HG03521 (cell line): ENCODE measurements at regions not wholly inside any gene's neighbourhood (a gene's known extent, or its start where the extent isn't known, plus 50 kb on each side); places are given as distances from the start of the nearest gene placed in this dataset.
A peak's percentile ranks its signal among the peaks of the same experiment; 100 is the strongest.

Experiments used
- ATAC-seq: cut with Tn5 transposase; IDR thresholded peaks from one replicate; pipeline ENCODE4 v1.9.1; 2021; ENCODE audit warnings: mild to moderate bottlenecking, moderate library complexity; ENCODE audit not compliant: unreplicated experiment

DNA sequence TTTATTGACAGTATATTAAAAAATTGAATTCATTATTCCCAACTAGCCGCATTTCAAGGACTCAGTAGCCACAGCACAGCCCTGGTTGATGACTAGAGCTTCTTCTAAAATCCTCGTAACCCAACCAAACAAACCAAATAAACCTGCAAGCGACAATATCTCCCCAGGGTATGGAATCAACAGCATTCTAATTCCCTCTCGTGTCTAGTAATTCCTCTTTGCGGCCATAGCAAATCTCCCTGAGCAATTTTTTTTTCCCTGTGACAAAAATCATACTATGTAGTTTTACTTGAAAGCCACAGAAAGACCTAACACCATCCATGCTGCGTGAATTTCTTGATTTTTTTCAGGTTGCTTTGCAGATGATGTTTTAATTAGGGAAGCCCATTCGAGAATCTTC is 143.4 kb upstream of the MYOCD start:
- no peak for ATAC-seq

DNA sequence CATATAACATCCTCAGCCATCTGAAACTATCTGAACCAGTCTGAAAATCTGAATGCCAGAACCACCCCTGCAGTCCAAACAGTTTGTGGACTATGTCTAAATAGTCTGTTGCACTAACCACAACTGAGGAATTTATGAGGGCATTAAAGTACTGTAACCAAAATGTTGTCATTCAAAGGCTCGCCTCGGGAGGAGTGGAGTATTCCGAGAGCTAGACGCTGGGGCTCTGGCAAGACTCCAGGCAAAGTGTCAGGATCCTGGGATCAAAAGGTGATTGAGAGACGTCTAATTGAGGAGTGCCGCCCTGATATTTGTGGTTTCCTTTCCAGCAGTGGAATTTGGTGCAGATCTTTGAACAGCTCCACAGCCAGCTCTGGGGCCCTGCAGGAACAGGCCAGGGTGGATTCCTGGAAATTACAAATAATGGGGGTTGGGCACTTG is 142.9 kb upstream of the MYOCD start:
- no peak for ATAC-seq

DNA sequence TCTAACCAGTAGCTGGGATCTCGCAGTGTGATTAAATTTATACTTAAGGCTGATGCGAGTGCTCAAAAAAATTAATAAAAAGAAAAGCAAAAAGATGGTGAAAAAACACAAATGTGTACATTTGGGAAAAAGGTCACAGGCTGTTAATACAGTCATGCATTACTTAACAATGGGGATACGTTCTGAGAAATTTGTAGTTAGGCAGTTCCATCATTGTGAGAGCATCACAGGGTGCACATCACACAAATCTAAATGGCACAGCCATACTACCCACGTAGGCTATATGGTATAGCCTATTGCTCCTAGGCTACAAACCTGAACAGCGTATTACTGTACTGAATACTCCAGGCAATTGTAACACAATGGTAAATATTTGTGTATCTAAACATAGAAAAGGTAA is 142.4 kb upstream of the MYOCD start:
- ATAC-seq, result no peak

DNA sequence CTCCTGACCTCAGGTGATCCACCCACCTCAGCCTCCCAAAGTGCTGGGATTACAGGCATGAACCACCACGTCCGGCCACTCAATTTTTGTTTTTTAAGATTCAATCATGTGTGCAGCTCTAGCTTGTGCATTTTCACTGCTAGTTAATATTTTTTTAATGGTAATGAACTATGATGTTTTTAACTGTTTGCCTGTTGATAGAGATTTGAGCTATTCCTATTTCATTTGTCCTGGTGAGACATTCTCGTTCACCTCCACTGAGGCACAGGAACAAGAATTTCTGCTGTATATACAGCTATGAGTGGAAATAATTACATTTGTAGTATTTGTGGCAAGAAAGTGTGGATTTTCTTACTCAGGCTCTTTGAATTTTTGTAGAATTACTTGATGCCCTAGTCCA is 137.7 kb upstream of the MYOCD start:
- no peak for ATAC-seq

GRCh38 chr17:12530161-12530560 is 135.5 kb upstream of the MYOCD start:
- no peak for ATAC-seq

GRCh38 chr17:12536021-12536420 is 129.7 kb upstream of the MYOCD start:
- no peak for ATAC-seq

GRCh38 chr17:12536472-12536871 is 129.2 kb upstream of the MYOCD start:
- no peak for ATAC-seq

DNA sequence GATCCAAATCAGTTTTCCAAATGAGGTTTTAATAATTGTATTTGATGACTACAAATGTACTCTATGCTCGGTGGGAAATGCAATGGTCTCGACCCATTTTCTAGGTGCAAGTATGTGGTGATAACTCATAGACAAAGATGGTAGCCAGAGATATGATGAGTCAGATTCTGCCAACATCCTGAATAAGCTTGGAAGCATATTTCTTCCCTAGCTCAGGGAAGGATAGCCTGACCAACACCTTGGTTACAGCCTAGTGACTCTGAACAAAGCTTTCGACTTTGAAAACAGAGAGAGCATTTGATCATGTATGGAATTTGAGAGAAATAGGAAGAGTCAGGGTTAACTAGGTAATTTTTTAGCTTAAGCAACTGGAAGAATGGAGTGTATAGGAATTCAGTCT is 128.3 kb upstream of the MYOCD start:
- ATAC-seq, result no peak

DNA sequence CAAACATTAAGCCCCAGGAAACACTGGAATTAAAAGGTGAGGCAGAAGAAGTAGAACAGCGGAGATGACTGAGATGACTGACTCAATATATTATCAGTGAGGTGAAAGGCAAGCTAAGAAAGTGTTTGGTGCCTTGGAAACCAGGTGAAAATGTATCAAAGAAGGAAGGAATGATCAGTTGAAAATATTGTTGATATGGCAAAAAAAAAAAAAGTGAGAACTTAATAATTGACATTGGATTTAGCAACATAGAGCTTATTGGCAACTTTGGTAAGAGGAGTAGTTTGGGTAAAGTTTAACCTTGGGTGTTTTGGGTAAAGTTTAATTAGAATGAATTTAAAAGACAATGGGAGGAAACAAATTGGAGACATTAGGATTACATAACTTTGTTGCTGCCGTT is 127.7 kb upstream of the MYOCD start:
- no peak for ATAC-seq

GRCh38 chr17:12545877-12546513 is 119.7 kb upstream of the MYOCD start:
- peak; percentile 59 for ATAC-seq

GRCh38 chr17:12546983-12547382 is 118.7 kb upstream of the MYOCD start:
- no peak for ATAC-seq

- ATAC-seq, result no peak
Observed at GRCh38 chr17:12547831-12548230, 117.9 kb upstream of the MYOCD start.

GRCh38 chr17:12548558-12548957 is 117.1 kb upstream of the MYOCD start:
- no peak for ATAC-seq

- ATAC-seq, result no peak
Observed at GRCh38 chr17:12549499-12550041, 116.1 kb upstream of the MYOCD start.

DNA sequence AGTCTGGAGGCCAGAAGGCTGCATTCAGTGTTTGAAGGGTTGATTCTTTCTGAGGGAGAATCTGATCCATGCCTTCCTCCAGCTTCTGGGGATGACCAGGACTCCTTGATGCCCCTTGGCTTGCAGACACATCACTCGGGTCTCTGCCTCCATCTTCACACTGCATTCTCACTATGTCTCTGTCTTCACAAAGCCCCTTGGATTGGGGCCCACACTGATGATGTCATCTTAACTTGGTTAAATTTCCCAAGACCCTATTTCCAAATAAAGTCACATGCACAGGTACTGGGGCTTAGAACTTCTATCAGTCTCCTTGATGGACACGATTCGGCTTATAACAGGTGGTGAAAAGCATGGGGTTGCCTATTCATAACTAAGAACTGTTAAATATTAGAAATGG is 112.1 kb upstream of the MYOCD start:
- no peak for ATAC-seq

- no peak for ATAC-seq
Observed at GRCh38 chr17:12554251-12554650, 111.4 kb upstream of the MYOCD start.

DNA sequence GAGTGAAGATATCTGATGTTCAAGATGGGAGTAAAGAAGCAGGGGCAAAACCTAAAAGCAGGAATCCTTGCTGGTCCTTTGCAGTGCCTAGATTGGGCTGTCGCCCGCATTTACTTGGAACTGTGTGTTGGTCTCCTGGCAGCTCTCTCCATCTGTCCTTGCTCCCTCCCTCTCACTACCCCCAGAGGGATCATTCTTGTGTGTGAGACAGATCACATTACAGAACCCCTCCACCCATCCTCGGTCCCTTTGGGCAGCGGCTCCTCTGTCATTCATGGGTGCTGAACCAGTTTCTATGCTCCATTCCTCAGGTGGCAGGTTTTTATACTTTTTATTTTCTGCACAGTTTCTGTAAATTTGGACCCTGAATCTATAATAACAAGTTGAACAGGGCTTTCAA is 99.4 kb upstream of the MYOCD start:
- no peak for ATAC-seq

GRCh38 chr17:12567077-12568053 is 98.3 kb upstream of the MYOCD start:
- no peak for ATAC-seq

DNA sequence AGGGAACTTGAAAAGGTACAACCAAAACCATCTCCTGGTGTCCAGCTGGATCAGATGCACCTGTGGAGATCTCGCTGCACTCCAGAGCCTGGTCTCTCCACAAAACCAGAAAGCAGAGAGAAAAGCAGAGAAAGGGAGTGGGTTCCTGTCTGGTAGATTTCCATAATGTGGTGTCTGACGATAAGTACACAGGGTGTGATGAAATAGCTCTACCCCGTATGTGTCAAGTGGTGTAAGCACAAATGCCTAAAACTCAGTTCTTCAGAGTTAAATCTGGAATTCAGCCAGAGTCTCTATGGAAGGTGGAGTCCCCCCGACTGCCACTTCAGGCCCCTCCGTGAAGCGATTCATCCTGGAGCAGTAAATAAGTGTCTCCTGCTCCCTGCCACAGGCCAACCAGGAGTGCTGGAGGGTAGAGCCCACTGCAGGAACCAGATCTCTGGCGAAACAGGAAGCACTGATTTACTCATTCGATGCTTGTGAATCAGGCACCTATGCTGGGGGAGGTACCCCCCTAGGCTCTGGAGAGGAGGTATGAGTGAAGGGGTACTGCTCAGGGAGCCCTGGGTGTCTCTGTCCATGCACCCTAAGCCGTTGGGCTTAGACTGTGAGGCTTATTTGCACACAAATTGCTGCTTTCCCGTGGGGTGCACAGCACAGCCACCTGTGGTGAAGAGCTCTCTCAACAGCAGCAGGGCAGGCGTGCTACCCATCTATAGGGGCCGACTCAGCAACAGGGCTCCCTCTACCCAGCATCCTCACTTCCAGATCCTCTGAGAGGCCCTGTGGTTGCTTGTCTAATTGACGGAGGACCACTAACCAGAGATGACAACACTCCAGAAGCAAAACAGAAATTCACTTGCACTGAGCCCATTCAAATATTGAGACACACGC is 97.1 kb upstream of the MYOCD start:
- ATAC-seq, result no peak

- no peak for ATAC-seq
Observed at GRCh38 chr17:12571606-12572005, 94.1 kb upstream of the MYOCD start.

DNA sequence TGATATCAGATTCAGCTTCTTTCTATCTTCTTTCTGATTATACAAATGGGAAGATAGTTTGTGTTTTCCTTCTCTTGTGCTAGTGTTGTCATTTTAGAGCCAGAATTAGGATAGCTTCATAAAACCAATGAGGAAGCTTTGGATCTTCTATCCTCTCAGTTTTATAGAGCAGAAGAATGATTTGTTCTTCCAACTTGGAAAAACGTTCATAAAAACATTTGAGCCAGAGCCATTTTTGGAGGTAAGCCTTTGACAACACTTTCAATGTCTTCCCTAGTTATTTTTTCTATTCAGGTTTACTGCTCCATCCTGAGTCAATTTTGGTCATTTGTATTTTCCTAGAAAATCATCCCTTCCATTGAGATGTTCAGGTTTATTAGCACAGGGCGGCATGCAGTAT is 91.2 kb upstream of the MYOCD start:
- no peak for ATAC-seq
